DOHH2 (cell line): ENCODE measurements at regions not wholly inside any gene's neighbourhood (a gene's known extent, or its start where the extent isn't known, plus 50 kb on each side); places are given as distances from the start of the nearest gene placed in this dataset.

ENCODE experiments used
- EZH2phosphoT487 ChIP-seq: fragments of 200-600 bp; sonication (generic); IDR thresholded peaks from 2 replicates; pipeline ENCODE4 v1.6.1; 2017; ENCODE audit warnings: borderline replicate concordance, mild to moderate bottlenecking, antibody characterized with exemption, low read length, moderate library complexity, mixed read lengths
- TF ChIP-seq, protein P1 (sequence below): fragments of 200-600 bp; sonication (generic); IDR thresholded peaks from one replicate; pipeline ENCODE4 v1.5.1; 2014; ENCODE audit warnings: antibody characterized with exemption, mild to moderate bottlenecking, low read depth, low read length; ENCODE audit not compliant: poor library complexity, severe bottlenecking

DNA sequence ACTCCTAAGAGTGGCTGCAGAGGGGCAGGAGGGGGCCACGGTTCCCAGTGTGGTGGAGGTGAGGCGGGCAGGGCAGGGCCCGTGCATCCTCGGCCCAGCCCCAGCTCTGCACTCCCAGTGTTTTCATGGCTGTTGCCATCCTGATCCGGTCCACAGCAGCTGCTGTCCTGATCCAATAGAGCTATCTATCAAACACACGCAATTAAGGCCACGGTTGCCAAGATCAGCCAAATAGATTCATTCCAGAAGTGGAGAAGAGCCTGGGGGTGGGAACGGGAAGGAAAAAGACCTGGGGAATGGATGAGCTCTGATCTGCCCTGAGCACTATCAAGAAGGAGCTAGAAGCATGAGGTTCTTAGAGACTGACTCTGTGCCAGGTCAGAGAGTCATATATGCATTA is 160.9 kb upstream of the SYT13 start:
- TF ChIP-seq, protein P1, sequence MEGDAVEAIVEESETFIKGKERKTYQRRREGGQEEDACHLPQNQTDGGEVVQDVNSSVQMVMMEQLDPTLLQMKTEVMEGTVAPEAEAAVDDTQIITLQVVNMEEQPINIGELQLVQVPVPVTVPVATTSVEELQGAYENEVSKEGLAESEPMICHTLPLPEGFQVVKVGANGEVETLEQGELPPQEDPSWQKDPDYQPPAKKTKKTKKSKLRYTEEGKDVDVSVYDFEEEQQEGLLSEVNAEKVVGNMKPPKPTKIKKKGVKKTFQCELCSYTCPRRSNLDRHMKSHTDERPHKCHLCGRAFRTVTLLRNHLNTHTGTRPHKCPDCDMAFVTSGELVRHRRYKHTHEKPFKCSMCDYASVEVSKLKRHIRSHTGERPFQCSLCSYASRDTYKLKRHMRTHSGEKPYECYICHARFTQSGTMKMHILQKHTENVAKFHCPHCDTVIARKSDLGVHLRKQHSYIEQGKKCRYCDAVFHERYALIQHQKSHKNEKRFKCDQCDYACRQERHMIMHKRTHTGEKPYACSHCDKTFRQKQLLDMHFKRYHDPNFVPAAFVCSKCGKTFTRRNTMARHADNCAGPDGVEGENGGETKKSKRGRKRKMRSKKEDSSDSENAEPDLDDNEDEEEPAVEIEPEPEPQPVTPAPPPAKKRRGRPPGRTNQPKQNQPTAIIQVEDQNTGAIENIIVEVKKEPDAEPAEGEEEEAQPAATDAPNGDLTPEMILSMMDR, result no peak
- TF ChIP-seq EZH2phosphoT487, result no peak
